HL-60 (cell line): ENCODE measurements at regions not wholly inside any gene's neighbourhood (a gene's known extent, or its start where the extent isn't known, plus 50 kb on each side); places are given as distances from the start of the nearest gene placed in this dataset.
A peak's percentile ranks its signal among the peaks of the same experiment; 100 is the strongest.

Experiments used
- DNase-seq, 2 experiments: peaks; one replicate each; pipeline ENCODE4 v3.0.0-alpha.2; 2010 to 2020; ENCODE audit warnings: low read depth in 1 of 2, low spot score in 1 of 2
- H3K27ac ChIP-seq: fragments of 250-450 bp; sonication (Bioruptor Pico); replicated peaks from 2 replicates; pipeline ENCODE4 v1.5.1; 2020; ENCODE audit warnings: mild to moderate bottlenecking, moderate library complexity
- H3K27me3 ChIP-seq: fragments of 250-450 bp; sonication (Bioruptor Pico); 2 replicates; pipeline ENCODE4 v1.5.1; 2021; ENCODE audit warnings: mild to moderate bottlenecking, moderate library complexity; ENCODE audit not compliant: insufficient read depth, poor library complexity, severe bottlenecking
- H3K4me3 ChIP-seq: replicated peaks from 2 replicates; pipeline ENCODE4 v1.5.1; 2011; ENCODE audit warnings: mild to moderate bottlenecking, control low read depth, low read length; ENCODE audit not compliant: insufficient read depth
- GABPA ChIP-seq: IDR thresholded peaks from 2 replicates; pipeline ENCODE4 v1.6.1; 2012; ENCODE audit warnings: low read depth
- POLR2AphosphoS5 ChIP-seq: IDR thresholded peaks from 2 replicates; pipeline ENCODE4 v1.6.1; 2012; ENCODE audit warnings: low read depth
- SPI1 ChIP-seq: IDR thresholded peaks from 2 replicates; pipeline ENCODE4 v1.6.1; 2012; ENCODE audit warnings: low read depth, mild to moderate bottlenecking, borderline replicate concordance
- TF ChIP-seq, protein P1 (sequence below): IDR thresholded peaks from 2 replicates; pipeline ENCODE4 v1.6.1; 2012; ENCODE audit warnings: low read depth; ENCODE audit not compliant: insufficient replicate concordance
- TF ChIP-seq, protein P2 (sequence below): IDR thresholded peaks from one replicate; pipeline ENCODE4 v1.5.1; 2011; ENCODE audit warnings: low read length, control low read depth, inconsistent platforms; ENCODE audit not compliant: insufficient read depth

DNA sequence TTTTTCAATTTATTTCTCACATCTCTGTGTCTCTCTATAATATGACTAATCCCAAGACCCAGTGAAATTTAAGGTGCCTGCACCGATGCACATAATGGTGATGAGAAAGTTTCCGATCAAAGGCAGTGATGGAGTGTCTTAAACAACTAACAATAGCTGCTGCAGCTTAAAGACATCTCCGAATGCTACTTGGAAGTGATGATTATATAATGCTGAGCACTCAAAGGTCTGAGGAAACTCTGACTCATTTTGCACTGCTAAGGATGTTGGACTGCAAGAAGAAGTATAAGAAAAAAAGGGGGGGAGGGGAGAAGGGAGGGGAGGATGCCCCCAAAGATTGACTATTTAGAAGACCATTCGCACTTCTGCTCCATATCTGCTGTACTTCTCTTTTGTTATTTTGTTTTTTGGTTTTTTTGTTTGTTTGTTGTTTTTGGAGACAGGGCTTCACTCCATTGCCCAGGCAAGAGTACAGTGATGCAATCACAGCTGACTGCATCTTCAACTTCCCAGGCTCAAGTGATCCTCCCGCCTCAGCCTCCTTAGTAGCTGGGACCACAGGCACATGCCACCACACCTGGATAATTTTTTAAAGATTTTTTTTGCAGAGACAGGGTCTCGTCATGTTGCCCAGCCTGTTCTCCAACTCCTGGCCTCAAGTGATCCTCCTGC, 192.2 kb downstream of the HSD17B3 start:
- Histone ChIP-seq H3K4me3 (no peak overlapping the region), H3K27me3 (no peaks in the 10 kb centered on the region), H3K27ac (no peak overlapping the region)
- DNase-seq = peak in 1 of 2 experiments; percentile 75
- TF ChIP-seq, protein P1, sequence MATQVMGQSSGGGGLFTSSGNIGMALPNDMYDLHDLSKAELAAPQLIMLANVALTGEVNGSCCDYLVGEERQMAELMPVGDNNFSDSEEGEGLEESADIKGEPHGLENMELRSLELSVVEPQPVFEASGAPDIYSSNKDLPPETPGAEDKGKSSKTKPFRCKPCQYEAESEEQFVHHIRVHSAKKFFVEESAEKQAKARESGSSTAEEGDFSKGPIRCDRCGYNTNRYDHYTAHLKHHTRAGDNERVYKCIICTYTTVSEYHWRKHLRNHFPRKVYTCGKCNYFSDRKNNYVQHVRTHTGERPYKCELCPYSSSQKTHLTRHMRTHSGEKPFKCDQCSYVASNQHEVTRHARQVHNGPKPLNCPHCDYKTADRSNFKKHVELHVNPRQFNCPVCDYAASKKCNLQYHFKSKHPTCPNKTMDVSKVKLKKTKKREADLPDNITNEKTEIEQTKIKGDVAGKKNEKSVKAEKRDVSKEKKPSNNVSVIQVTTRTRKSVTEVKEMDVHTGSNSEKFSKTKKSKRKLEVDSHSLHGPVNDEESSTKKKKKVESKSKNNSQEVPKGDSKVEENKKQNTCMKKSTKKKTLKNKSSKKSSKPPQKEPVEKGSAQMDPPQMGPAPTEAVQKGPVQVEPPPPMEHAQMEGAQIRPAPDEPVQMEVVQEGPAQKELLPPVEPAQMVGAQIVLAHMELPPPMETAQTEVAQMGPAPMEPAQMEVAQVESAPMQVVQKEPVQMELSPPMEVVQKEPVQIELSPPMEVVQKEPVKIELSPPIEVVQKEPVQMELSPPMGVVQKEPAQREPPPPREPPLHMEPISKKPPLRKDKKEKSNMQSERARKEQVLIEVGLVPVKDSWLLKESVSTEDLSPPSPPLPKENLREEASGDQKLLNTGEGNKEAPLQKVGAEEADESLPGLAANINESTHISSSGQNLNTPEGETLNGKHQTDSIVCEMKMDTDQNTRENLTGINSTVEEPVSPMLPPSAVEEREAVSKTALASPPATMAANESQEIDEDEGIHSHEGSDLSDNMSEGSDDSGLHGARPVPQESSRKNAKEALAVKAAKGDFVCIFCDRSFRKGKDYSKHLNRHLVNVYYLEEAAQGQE = no peak
- TF ChIP-seq POLR2AphosphoS5 = no peak
- no peak for TF ChIP-seq SPI1
- TF ChIP-seq GABPA = no peak
- TF ChIP-seq, protein P2, sequence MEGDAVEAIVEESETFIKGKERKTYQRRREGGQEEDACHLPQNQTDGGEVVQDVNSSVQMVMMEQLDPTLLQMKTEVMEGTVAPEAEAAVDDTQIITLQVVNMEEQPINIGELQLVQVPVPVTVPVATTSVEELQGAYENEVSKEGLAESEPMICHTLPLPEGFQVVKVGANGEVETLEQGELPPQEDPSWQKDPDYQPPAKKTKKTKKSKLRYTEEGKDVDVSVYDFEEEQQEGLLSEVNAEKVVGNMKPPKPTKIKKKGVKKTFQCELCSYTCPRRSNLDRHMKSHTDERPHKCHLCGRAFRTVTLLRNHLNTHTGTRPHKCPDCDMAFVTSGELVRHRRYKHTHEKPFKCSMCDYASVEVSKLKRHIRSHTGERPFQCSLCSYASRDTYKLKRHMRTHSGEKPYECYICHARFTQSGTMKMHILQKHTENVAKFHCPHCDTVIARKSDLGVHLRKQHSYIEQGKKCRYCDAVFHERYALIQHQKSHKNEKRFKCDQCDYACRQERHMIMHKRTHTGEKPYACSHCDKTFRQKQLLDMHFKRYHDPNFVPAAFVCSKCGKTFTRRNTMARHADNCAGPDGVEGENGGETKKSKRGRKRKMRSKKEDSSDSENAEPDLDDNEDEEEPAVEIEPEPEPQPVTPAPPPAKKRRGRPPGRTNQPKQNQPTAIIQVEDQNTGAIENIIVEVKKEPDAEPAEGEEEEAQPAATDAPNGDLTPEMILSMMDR = no peak

DNA sequence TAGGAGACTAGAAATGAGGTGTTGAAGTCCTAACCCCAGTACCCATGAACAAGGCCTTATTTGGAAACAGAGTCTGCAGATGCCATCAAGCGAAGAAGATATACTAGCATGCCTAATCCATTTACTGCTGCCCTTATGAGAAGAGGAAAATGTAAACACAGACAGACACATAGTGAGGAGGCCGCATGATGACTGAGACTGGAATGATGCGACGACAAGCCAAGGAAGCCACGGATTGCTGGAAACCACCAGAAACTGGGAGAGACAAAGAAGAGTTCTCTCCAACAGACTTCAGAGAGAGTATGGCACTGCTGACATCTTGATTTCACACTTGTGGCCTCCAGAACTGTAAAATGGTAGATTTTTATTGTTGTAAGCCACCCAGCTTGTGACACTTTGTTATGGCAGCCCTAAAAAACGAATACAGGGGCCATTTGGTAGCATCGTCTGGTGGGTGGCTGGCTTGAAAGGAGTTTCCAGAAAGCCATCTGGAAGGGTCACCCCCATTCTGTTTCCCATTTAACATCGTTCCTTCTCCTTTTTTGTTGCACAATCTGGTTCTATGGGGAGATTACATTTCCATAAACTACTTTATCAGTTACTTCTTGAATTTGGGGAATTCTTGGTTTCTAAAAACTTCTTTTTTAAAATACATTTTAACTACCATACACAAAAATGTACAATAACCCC, 193.1 kb downstream of the HSD17B3 start:
- no peak overlapping the region for H3K4me3 ChIP-seq
- TF ChIP-seq GABPA = no peak
- TF ChIP-seq, protein P2 = no peak
- TF ChIP-seq, protein P1 = no peak
- TF ChIP-seq SPI1 = no peak
- no peak for TF ChIP-seq POLR2AphosphoS5
- DNase-seq = no peak
- no peaks in the 10 kb centered on the region for H3K27me3 ChIP-seq
- no peak overlapping the region for H3K27ac ChIP-seq

DNA sequence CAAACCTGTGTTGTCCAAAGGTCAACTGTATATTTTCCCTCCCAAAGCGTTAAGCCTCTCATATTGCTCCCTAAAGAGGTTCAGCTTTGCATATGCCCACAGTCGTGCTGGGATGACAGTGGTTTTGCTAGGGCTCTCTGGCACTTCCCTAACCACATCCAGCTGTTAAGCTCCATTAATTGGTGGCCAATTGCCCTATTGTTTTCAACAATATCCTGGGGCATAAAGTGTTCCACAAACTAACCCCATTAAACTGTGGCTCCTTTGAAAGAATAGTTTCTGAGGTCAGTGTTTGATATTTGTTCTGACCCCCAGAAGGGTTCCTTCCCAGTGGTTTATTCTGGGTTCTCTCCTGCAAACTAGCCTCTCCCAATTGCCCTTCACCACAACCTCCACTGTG, 194.5 kb downstream of the HSD17B3 start:
- peak in 1 of 2 experiments; percentile 25 for DNase-seq
- Histone ChIP-seq H3K27me3 (no peaks in the 10 kb centered on the region), H3K4me3 (no peak overlapping the region), H3K27ac (no peak overlapping the region)
- TF ChIP-seq SPI1 (no peak), POLR2AphosphoS5 (no peak), GABPA (no peak)
- TF ChIP-seq, protein P1 = no peak
- TF ChIP-seq, protein P2 = no peak
